ENCODE measurements at regions not wholly inside any gene's neighbourhood (a gene's known extent, or its start where the extent isn't known, plus 50 kb on each side); places are given as distances from the start of the nearest gene placed in this dataset.

DNA sequence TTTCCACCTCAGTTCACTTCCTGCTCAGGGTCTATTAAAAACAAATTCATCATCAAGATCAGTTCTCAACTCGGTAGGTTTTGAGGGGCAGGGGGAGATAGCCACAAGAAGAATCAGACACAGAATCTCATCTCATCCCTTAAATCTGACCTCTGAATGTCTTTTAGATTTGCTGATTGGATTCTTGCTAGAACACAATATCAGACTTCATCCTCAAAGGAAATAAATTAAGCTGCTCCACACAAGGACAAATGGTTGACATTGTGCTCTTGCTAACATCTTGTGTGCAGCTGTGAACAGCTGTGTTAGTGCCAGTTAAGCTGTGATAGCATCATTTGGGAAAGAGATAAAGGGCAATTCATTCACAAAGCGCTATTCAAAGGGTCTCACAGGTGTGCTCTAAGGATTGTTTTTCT is 184.0 kb upstream of the ADAMTS9 start:
- H3K36me3 ChIP-seq (ENCODE audit: control insufficient read depth in 2 of 2, insufficient read depth in 2 of 2, low read length in 2 of 2): no peaks in the 10 kb centered on the region

DNA sequence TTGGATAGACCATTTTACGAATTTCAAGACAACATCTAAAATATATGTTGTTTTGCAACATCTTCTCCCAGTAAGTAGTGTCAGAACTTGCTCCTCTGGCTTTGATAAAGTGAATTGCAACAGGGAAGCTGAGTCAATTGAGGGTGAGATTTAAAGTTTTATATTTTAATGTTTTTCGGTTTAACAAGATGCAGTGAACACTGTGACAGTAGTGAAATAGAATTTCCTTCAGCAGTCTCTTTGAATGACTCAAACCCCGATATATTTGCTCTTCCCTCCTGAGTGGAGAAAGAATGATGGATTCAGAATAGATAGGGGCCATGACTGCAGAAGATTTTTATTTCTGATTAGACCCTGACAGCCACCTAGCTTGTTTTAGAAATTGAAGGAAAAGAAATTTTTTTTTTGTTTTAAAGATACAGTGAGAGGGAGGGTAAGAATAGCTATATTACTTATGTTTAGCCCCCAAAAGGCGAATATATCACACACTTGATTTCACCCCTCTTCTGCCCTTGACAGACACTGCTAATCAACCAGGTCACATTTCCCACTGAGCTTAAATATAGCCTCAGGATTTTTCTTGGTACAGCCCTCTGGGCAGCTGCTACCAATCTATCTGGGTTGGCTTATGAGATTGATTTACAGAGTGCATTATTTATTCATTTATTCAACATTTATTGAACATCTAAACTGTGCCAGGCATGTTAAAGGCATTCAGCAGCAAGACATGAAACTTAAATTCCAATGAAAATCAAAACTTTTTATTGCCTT is 183.3 kb upstream of the ADAMTS9 start:
- Histone ChIP-seq H3K27me3 (ENCODE audit: control insufficient read depth in 2 of 2, insufficient read depth in 2 of 2, low read length in 2 of 2) (no peaks in the 10 kb centered on the region), H3K9ac (ENCODE audit: low read depth in 1 of 2, low read length in 2 of 2) (no peak overlapping the region), H3K27ac (ENCODE audit: low read depth in 2 of 2, low read length in 2 of 2) (no peak overlapping the region), H3K36me3 (ENCODE audit: control insufficient read depth in 2 of 2, insufficient read depth in 2 of 2, low read length in 2 of 2) (no peaks in the 10 kb centered on the region), H3K9me3 (ENCODE audit: control insufficient read depth in 2 of 2, low read length in 2 of 2) (no peaks in the 10 kb centered on the region), H3K4me1 (ENCODE audit: control insufficient read depth in 2 of 2, insufficient read depth in 2 of 2, low read length in 2 of 2) (peaks cover 3 to 8% of the 10 kb centered on the region in 2 donors), H3K4me3 (ENCODE audit: low read length in 2 of 2) (no peak overlapping the region)

More for the DNA sequence above, 184.0 kb upstream of the ADAMTS9 start:
- H3K27me3 ChIP-seq (ENCODE audit: control insufficient read depth in 2 of 2, insufficient read depth in 2 of 2, low read length in 2 of 2): no peaks in the 10 kb centered on the region
- no peak overlapping the region for H3K27ac ChIP-seq (ENCODE audit: low read depth in 2 of 2, low read length in 2 of 2)
- H3K9ac ChIP-seq (ENCODE audit: low read depth in 1 of 2, low read length in 2 of 2): no peak overlapping the region
- H3K4me1 ChIP-seq (ENCODE audit: control insufficient read depth in 2 of 2, insufficient read depth in 2 of 2, low read length in 2 of 2): peaks cover 3 to 8% of the 10 kb centered on the region in 2 donors
- H3K9me3 ChIP-seq (ENCODE audit: control insufficient read depth in 2 of 2, low read length in 2 of 2): no peaks in the 10 kb centered on the region
- no peak overlapping the region for H3K4me3 ChIP-seq (ENCODE audit: low read length in 2 of 2)

DNA sequence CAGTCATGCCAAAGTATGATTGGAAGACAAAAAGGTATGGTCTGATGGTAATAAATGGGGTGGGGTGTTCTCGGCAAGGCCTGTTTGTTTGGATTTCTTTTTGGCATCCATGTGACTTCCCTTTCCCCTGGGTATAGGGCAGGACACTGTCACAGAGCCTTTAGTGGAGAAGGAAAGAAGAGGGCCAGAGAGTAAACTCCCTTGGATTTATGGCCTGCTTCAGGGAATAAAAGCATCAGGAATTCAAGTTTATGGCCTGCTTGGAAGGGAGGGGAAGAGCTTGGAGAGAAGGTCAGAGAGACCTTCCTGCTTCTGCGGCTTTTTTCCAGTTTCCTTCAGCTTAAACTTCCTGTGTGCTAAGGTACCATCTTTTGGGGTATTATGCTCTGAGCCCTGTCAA is 179.4 kb upstream of the ADAMTS9 start:
- Histone ChIP-seq H3K4me1 (ENCODE audit: control insufficient read depth in 2 of 2, insufficient read depth in 2 of 2, low read length in 2 of 2) (peaks cover 3 to 8% of the 10 kb centered on the region in 2 donors), H3K9me3 (ENCODE audit: control insufficient read depth in 2 of 2, low read length in 2 of 2) (no peaks in the 10 kb centered on the region), H3K9ac (ENCODE audit: low read depth in 1 of 2, low read length in 2 of 2) (no peak overlapping the region), H3K4me3 (ENCODE audit: low read length in 2 of 2) (no peak overlapping the region), H3K27ac (ENCODE audit: low read depth in 2 of 2, low read length in 2 of 2) (peak overlapping the region in 1 of 2 donors; percentile 17), H3K27me3 (ENCODE audit: control insufficient read depth in 2 of 2, insufficient read depth in 2 of 2, low read length in 2 of 2) (no peaks in the 10 kb centered on the region), H3K36me3 (ENCODE audit: control insufficient read depth in 2 of 2, insufficient read depth in 2 of 2, low read length in 2 of 2) (no peaks in the 10 kb centered on the region)

DNA sequence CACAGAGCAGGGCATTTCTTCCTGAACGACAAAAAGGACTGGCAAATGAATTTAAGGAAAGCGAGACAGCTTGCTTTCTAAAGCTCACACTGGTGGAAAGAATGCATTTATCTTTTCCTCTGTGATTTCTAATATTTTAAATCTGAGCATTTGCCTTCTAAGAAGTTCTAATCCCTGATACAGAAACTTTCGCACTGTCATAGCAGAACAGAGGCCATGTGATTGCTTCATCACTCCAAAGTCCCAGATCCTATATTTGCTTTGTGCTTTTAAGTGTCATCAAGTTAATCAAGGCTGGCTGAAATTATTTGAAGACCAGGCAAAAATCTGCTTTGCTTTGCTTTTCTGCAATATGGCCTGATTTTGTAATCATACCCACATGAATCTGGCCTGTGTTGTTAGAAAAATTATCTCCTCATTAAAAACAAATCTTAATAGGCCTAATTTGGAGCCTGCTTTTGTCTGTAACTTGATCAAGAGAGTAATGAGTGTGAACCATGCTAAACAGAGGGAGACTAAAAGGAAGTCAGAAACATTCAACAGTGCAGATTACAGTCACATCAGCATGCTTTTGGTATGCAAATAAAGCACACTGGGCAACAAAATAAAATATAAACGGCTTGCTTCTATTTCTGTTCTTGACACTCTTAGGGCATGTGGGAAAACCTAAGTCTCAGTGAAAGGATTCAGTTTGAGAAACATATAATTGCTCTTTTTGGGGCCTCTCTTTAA is 178.2 kb upstream of the ADAMTS9 start:
- no peaks in the 10 kb centered on the region for H3K27me3 ChIP-seq (ENCODE audit: control insufficient read depth in 2 of 2, insufficient read depth in 2 of 2, low read length in 2 of 2)
- no peak overlapping the region for H3K27ac ChIP-seq (ENCODE audit: low read depth in 2 of 2, low read length in 2 of 2)
- no peaks in the 10 kb centered on the region for H3K9me3 ChIP-seq (ENCODE audit: control insufficient read depth in 2 of 2, low read length in 2 of 2)
- no peak overlapping the region for H3K4me3 ChIP-seq (ENCODE audit: low read length in 2 of 2)
- no peak overlapping the region for H3K9ac ChIP-seq (ENCODE audit: low read depth in 1 of 2, low read length in 2 of 2)
- peaks cover 3 to 8% of the 10 kb centered on the region in 2 donors for H3K4me1 ChIP-seq (ENCODE audit: control insufficient read depth in 2 of 2, insufficient read depth in 2 of 2, low read length in 2 of 2)
- no peaks in the 10 kb centered on the region for H3K36me3 ChIP-seq (ENCODE audit: control insufficient read depth in 2 of 2, insufficient read depth in 2 of 2, low read length in 2 of 2)

GRCh38 chr3:64863226-64864212 is 175.7 kb upstream of the ADAMTS9 start:
- Histone ChIP-seq H3K9ac (ENCODE audit: low read depth in 1 of 2, low read length in 2 of 2) (no peak overlapping the region), H3K27me3 (ENCODE audit: control insufficient read depth in 2 of 2, insufficient read depth in 2 of 2, low read length in 2 of 2) (no peaks in the 10 kb centered on the region), H3K4me3 (ENCODE audit: low read length in 2 of 2) (no peak overlapping the region), H3K4me1 (ENCODE audit: control insufficient read depth in 2 of 2, insufficient read depth in 2 of 2, low read length in 2 of 2) (peaks cover 3 to 8% of the 10 kb centered on the region in 2 donors), H3K27ac (ENCODE audit: low read depth in 2 of 2, low read length in 2 of 2) (no peak overlapping the region), H3K9me3 (ENCODE audit: control insufficient read depth in 2 of 2, low read length in 2 of 2) (no peaks in the 10 kb centered on the region), H3K36me3 (ENCODE audit: control insufficient read depth in 2 of 2, insufficient read depth in 2 of 2, low read length in 2 of 2) (no peaks in the 10 kb centered on the region)

DNA sequence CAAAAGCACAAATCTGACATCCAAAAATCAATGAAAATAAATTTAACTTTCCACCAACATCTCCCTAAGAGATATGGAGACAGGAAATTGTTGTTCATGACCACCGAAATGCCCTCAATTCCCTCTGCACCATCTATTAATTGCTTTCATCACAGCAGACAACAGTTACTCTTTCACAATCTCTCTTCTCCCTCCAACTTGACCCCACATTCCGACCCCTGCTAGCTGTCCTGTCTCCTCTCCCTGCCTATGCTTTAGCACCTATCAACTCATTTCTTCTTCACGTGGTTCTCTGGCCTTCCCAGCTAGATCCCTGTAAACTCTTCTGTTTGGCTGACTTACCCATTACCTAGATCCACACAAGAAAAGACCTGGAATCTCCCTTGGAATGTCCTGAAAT is 173.9 kb upstream of the ADAMTS9 start:
- no peaks in the 10 kb centered on the region for H3K27me3 ChIP-seq (ENCODE audit: control insufficient read depth in 2 of 2, insufficient read depth in 2 of 2, low read length in 2 of 2)
- no peak overlapping the region for H3K27ac ChIP-seq (ENCODE audit: low read depth in 2 of 2, low read length in 2 of 2)
- H3K4me3 ChIP-seq (ENCODE audit: low read length in 2 of 2): no peak overlapping the region
- no peaks in the 10 kb centered on the region for H3K4me1 ChIP-seq (ENCODE audit: control insufficient read depth in 2 of 2, insufficient read depth in 2 of 2, low read length in 2 of 2)
- H3K9ac ChIP-seq (ENCODE audit: low read depth in 1 of 2, low read length in 2 of 2): no peak overlapping the region
- no peaks in the 10 kb centered on the region for H3K36me3 ChIP-seq (ENCODE audit: control insufficient read depth in 2 of 2, insufficient read depth in 2 of 2, low read length in 2 of 2)
- no peaks in the 10 kb centered on the region for H3K9me3 ChIP-seq (ENCODE audit: control insufficient read depth in 2 of 2, low read length in 2 of 2)

DNA sequence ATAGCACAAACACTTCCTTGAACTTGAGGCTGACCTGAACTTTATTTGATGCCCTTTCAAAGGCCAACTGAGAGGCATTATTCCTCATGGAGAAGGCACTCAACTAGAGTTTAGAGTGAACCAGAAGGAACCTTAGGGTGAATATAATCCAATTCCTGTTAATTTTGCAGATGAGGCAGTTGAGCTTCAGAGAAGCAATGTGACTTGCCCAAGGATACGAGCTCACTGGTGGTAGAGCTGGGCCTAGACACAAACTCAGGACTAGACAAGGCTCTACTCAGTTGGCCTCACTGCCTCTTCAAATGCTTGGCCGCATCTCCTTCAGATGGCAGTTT is 172.7 kb upstream of the ADAMTS9 start:
- Histone ChIP-seq H3K36me3 (ENCODE audit: control insufficient read depth in 2 of 2, insufficient read depth in 2 of 2, low read length in 2 of 2) (no peaks in the 10 kb centered on the region), H3K4me3 (ENCODE audit: low read length in 2 of 2) (no peak overlapping the region), H3K9ac (ENCODE audit: low read depth in 1 of 2, low read length in 2 of 2) (no peak overlapping the region), H3K9me3 (ENCODE audit: control insufficient read depth in 2 of 2, low read length in 2 of 2) (no peaks in the 10 kb centered on the region), H3K4me1 (ENCODE audit: control insufficient read depth in 2 of 2, insufficient read depth in 2 of 2, low read length in 2 of 2) (no peaks in the 10 kb centered on the region), H3K27ac (ENCODE audit: low read depth in 2 of 2, low read length in 2 of 2) (no peak overlapping the region), H3K27me3 (ENCODE audit: control insufficient read depth in 2 of 2, insufficient read depth in 2 of 2, low read length in 2 of 2) (no peaks in the 10 kb centered on the region)

- Histone ChIP-seq H3K36me3 (ENCODE audit: control insufficient read depth in 2 of 2, insufficient read depth in 2 of 2, low read length in 2 of 2) (no peaks in the 10 kb centered on the region), H3K27me3 (ENCODE audit: control insufficient read depth in 2 of 2, insufficient read depth in 2 of 2, low read length in 2 of 2) (no peaks in the 10 kb centered on the region), H3K4me3 (ENCODE audit: low read length in 2 of 2) (no peak overlapping the region), H3K4me1 (ENCODE audit: control insufficient read depth in 2 of 2, insufficient read depth in 2 of 2, low read length in 2 of 2) (no peaks in the 10 kb centered on the region), H3K27ac (ENCODE audit: low read depth in 2 of 2, low read length in 2 of 2) (no peak overlapping the region), H3K9ac (ENCODE audit: low read depth in 1 of 2, low read length in 2 of 2) (no peak overlapping the region), H3K9me3 (ENCODE audit: control insufficient read depth in 2 of 2, low read length in 2 of 2) (no peaks in the 10 kb centered on the region)
Measured at GRCh38 chr3:64859625-64860535, 172.1 kb upstream of the ADAMTS9 start.

DNA sequence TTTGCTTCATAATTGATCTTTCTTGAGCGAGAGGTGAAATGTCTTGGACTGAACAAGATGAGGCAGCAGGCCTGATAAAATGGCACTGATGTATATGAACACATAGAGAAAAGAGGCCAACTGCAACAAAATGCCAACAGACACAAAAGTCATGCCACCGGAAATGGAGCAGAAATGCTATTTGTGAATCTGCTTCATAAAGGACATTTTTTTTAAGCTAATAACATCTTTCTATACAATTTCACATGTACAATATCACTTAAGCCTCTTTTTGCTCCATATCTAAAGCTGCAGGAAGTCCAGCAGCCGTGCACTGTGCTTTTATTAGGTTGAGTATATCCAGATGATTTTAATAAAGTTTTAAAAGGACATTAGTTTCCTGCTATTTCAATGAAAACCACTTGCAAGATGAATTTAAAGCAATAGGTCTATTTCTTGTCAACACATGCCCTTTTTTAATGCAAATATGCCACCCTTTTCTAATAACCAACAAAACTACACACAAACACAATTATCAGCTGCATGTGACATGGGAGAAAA is 169.2 kb upstream of the ADAMTS9 start:
- H3K27me3 ChIP-seq (ENCODE audit: control insufficient read depth in 2 of 2, insufficient read depth in 2 of 2, low read length in 2 of 2): no peaks in the 10 kb centered on the region
- no peaks in the 10 kb centered on the region for H3K9me3 ChIP-seq (ENCODE audit: control insufficient read depth in 2 of 2, low read length in 2 of 2)
- no peak overlapping the region for H3K9ac ChIP-seq (ENCODE audit: low read depth in 1 of 2, low read length in 2 of 2)
- no peaks in the 10 kb centered on the region for H3K4me1 ChIP-seq (ENCODE audit: control insufficient read depth in 2 of 2, insufficient read depth in 2 of 2, low read length in 2 of 2)
- H3K36me3 ChIP-seq (ENCODE audit: control insufficient read depth in 2 of 2, insufficient read depth in 2 of 2, low read length in 2 of 2): no peaks in the 10 kb centered on the region
- H3K27ac ChIP-seq (ENCODE audit: low read depth in 2 of 2, low read length in 2 of 2): no peak overlapping the region
- H3K4me3 ChIP-seq (ENCODE audit: low read length in 2 of 2): no peak overlapping the region
